Stimulated activated naive CD8-positive, alpha-beta T cell treated with anti-CD3 and anti-CD28 coated beads, Interleukin-15, Interleukin-2, amounts not matched to agents 100 U/mL and 50 U/mL, for 24 hours (primary cell): ENCODE measurements at regions not wholly inside any gene's neighbourhood (a gene's known extent, or its start where the extent isn't known, plus 50 kb on each side); places are given as distances from the start of the nearest gene placed in this dataset.

Experiments used
- ATAC-seq: fragments of 150-1000 bp; cut with Tn5 transposase; one replicate; pipeline ENCODE4 v1.10.0; 2021
- DNase-seq: peaks from one replicate; pipeline ENCODE4 v3.0.0; 2021

DNA sequence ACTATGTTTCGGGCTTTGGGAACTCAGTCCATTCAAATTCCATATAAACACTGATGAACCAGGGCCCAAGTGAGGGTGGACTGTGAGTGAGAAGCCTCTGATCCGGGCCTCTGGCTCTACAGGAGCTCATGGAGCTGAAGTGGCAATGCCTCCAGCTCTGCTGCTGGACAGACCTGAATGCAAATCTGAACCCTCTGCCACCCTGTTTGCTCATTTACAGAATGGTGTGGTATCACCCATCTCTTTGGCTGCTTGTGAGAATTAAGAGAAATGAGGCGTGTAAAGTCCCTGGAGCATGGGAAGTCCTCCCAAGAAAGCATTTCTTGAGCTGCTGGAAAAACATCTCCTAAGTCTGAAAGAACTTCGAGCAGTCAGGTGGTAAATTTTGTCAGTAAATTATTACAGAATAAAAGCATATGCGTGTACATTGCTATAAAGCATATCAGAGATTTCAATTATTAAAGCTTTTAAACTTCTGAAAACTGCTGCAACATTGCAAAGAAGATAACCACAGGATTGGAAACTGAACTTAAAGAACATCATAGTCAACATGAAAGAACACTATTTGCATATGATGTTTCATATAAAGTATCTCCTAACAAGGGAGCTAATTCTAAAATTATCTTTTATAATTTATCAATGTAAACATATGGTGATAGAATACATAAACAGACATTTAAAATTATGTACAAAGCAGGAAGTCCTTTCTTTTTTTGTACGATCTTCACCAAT is 369.0 kb downstream of the UQCRFS1 start:
- ATAC-seq: no peak
- no peak for DNase-seq

GRCh38 chr19:28841531-28841930 is 371.4 kb downstream of the UQCRFS1 start:
- ATAC-seq (no peak), DNase-seq (no peak)

GRCh38 chr19:28840891-28841290 is 372.1 kb downstream of the UQCRFS1 start:
- ATAC-seq (no peak), DNase-seq (no peak)

GRCh38 chr19:28839455-28839854 is 373.5 kb downstream of the UQCRFS1 start:
- no peak for ATAC-seq
- no peak for DNase-seq

- ATAC-seq (no peak), DNase-seq (no peak)
Observed at GRCh38 chr19:28838909-28839308, 374.0 kb downstream of the UQCRFS1 start.

DNA sequence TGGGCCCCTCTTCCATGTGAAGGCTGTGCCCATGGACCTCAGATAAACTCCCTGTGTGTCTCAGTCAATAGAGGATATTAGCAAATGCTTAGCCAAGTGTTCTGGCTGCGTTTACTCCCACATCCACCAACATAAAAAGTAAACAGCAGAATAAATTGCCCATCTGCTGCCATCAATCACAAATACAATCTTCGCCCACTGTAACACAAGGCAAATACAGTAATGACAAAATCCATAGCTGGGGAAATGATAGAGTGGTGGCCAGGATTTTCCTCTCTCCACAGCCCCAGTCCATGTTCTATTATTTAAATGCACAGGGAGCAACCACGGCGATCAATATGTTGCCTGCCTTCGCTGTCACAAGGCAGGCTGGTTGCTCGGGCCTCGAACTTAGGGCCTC is 376.5 kb downstream of the UQCRFS1 start:
- no peak for ATAC-seq
- no peak for DNase-seq

DNA sequence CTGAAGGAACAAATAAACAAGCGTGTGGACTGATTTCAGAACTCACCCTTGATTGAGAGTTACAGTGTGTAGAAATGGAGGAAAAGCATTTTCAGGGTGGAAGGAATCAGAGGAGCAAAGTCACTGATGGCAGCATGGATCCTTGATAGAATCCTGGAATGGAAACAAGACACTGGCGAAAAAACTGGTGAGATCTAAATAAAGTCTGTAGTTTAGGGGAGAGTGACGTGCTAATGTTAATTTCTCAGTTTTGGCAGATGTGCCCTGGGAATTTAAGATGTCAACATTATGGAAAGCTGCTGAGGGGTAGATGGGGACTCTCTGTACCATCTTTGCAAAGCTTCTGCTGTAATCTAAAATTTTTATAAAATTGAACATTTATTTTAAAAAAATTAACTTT is 378.0 kb downstream of the UQCRFS1 start:
- DNase-seq (no peak), ATAC-seq (no peak)

DNA sequence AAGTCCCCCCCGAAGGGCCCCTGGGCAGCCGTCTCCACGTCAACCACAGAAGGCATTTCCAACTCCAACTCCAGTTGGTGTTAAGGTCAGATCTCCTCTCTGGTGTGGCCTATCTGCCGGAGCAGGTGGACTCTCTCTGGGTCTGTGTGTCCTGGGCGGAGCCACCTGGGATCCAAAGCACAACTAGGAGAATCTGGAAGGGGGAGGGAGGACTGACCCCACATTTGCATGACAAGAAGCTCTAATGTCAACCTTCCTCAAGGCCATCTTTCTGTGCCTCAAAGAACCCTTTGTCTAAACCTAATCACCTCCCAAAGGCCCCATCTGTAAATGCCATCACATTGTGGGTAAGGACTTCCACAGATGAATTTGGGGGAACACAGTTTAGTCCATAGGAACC is 381.5 kb downstream of the UQCRFS1 start:
- DNase-seq (no peak), ATAC-seq (no peak)

DNA sequence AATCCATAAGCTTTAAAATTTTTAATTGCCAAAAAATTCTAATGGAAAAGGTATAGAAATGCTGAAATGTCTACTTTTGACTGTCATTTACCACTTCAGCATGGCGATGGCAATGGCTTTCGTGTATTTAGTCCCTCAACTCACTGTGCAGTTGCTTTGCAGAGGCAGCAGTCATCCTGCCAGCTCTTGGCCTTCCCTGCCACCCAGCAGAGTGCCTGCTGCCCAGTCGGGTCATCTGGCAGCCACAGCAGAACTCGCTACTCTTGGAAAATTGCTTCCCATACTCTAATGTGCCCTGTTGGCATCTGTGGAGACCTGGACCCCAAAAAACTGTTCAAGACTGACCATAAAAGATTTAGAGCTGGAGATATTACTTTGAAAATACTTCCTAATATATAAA is 383.2 kb downstream of the UQCRFS1 start:
- DNase-seq: no peak
- no peak for ATAC-seq

DNA sequence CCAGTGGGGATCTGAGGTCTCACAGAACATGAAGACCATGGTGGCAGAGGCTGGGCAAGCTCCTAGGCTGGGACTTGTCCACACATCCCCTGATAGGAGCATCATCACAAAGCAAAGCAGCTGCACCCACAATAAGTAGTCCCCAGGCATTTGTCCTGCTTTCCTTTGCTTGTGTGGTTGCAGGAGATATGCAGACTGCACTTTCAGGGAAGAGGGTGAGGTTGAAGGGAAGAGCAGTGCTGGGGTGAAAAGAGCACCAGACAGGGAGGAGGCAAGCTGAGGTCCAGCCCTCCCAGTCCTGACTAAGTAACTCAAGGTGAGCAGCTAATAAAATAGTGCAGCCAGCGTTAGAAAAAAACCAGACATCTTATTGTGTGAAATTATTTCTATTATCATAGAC is 383.6 kb downstream of the UQCRFS1 start:
- ATAC-seq: no peak
- no peak for DNase-seq

DNA sequence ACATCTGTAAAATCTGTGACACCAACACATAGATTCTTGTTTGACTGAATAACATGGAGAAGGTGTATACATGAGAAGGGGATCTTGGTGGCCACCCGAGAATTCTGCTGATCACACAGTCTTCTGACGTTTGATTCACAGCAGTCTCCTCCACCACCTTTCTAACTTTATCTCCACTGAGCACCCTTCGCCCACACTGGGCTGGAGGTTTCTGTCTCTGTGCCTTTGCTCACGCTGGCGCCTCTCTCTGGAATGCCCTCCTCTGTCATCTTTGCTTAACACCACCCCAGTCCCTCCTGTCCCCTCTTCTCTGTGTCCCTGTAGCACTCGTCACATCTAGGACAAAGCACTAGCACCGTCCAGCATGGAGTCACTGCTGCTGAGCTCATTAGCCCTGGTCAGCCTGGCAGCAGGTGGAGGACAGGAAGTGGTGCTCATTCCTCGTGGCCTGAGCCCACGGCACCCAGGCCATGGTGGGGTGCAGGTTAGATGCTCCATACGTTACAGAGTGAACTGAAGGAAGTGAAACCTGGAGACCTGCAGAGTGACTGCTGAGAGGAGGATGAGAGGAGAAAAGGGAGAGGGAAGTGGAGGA is 384.6 kb downstream of the UQCRFS1 start:
- DNase-seq: no peak
- ATAC-seq: no peak

DNA sequence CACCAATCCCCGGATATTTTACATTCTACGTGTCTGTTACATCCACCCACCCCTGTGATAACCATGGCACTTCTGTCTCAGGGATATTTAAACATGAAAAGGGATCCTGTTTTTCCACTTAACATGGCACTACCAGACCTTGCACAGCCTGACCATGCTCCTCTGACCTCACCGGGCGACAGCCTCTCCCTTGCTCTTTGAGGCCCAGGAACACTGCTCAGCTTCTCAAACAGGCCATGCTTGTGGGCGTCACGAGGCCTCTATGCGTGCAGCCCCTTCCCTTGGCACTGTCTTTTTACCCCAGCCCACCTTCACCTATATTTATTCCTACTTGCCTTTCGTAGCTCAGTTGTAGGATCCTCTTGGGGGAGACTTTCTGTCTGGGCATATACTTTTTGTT is 385.6 kb downstream of the UQCRFS1 start:
- ATAC-seq (no peak), DNase-seq (no peak)

- ATAC-seq (no peak), DNase-seq (no peak)
Observed at GRCh38 chr19:28823338-28823961, 389.5 kb downstream of the UQCRFS1 start.

GRCh38 chr19:28820289-28820688 is 392.7 kb downstream of the UQCRFS1 start:
- no peak for DNase-seq

GRCh38 chr19:28815257-28815656 is 397.7 kb downstream of the UQCRFS1 start:
- ATAC-seq: no peak
- DNase-seq: no peak

More at GRCh38 chr19:28820289-28820688, 392.7 kb downstream of the UQCRFS1 start:
- ATAC-seq: no peak

DNA sequence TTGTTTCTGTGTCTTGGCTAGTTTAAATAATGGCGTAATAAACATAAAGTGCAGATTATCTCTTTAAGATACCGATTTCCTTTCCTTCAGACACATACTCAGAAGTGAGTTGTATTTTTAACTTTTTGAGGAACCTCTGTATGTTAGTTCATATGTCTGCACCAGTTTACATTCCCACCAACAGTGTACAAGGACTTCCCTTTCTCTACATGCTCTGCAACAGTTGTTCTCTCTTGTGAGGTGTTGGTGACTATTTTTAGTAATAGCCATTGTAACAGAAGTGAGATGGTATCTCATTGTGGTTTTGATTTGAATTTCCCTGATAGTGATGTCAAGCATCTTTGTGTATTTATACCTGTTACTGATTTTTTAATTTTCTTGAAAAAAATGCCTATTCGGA is 418.6 kb downstream of the UQCRFS1 start:
- no peak for ATAC-seq
- DNase-seq: no peak

- ATAC-seq (peak; percentile 28), DNase-seq (peak; percentile 2)
Observed at GRCh38 chr19:28793391-28794168, 419.4 kb downstream of the UQCRFS1 start.

DNA sequence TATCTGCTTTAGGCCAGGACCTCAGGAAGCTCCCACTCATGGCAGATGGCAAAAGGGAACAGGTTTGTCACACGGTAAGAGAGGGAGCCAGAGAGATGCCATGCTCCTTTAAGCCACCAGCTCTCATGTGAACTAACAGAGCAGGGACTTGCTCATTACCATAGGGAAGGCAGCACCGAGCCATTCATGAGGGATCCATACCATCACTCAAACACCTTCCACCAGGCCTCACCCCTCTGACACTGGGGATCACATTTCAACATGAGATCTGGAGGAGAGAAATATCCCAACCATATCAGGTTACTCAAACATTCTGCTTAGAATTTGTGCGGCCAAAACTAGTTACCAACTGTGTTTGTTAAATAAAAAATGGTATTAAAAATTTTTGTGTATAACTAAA is 427.0 kb downstream of the UQCRFS1 start:
- no peak for DNase-seq

GRCh38 chr19:28764066-28764465 is 448.9 kb downstream of the UQCRFS1 start:
- no peak for DNase-seq
- ATAC-seq: no peak

More for the DNA sequence above, 427.0 kb downstream of the UQCRFS1 start:
- no peak for ATAC-seq

DNA sequence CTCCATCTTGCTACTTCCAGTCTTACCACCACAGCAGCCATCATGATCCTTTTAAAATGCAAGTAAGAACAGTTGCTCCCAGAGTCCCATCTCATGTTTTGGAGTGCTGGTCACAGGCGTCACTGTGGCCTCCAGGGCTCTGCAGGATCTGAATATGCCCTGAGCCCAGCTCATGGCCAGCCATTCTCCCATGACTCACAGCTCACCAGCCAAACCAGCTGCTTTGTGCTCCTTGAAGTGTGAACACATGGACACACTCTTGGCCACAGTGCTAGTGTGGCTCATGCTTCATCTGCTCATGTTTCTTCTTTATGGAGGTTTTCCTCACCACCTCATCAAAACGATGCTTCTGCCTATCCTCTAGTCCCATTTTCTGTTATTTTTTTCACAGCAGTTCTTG is 466.5 kb downstream of the UQCRFS1 start:
- ATAC-seq (no peak), DNase-seq (no peak)

- ATAC-seq: no peak
Observed at GRCh38 chr19:28744943-28745342, 468.0 kb downstream of the UQCRFS1 start.

GRCh38 chr19:28744014-28744413 is 468.9 kb downstream of the UQCRFS1 start:
- ATAC-seq (no peak), DNase-seq (no peak)

More at GRCh38 chr19:28744943-28745342, 468.0 kb downstream of the UQCRFS1 start:
- no peak for DNase-seq
